NCI-H1694 (cell line): ENCODE measurements at regions not wholly inside any gene's neighbourhood (a gene's known extent, or its start where the extent isn't known, plus 50 kb on each side); places are given as distances from the start of the nearest gene placed in this dataset.
"Not testable (repeated sequence)": the region's sequence is repeated elsewhere in the genome, so short reads cannot be mapped to it uniquely, and the experiment has no call there.

Source experiments
- DNase-seq: peaks from one replicate; lab custom pipeline; 2025; lab: John Stamatoyannopoulos, UW

- no peak for DNase-seq
These were observed 850.8 kb upstream of the ROBO1 start for GRCh38 chr3:80618295-80619256.

- DNase-seq, result no peak
These were observed 844.6 kb upstream of the ROBO1 start for GRCh38 chr3:80612366-80612765.

GRCh38 chr3:80608072-80608471 is 840.3 kb upstream of the ROBO1 start:
- not testable (repeated sequence) for DNase-seq

- no peak for DNase-seq
These were observed 838.3 kb upstream of the ROBO1 start for GRCh38 chr3:80606073-80606472.

- DNase-seq, result no peak
These were observed 833.7 kb upstream of the ROBO1 start for GRCh38 chr3:80601479-80601878.

- DNase-seq, result no peak
These were observed 825.0 kb upstream of the ROBO1 start for GRCh38 chr3:80592792-80593191.

- no peak for DNase-seq
These were observed 818.5 kb upstream of the ROBO1 start for GRCh38 chr3:80586338-80586737.

- DNase-seq, result no peak
These were observed 812.3 kb upstream of the ROBO1 start for GRCh38 chr3:80580146-80580545.

- DNase-seq, result no peak
These were observed 796.6 kb upstream of the ROBO1 start for GRCh38 chr3:80564391-80564790.

- no peak for DNase-seq
These were observed 791.9 kb upstream of the ROBO1 start for GRCh38 chr3:80559701-80560100.

GRCh38 chr3:80556763-80557162 is 789.0 kb upstream of the ROBO1 start:
- DNase-seq, result no peak

GRCh38 chr3:80554304-80554703 is 786.5 kb upstream of the ROBO1 start:
- DNase-seq, result no peak

GRCh38 chr3:80553211-80553610 is 785.4 kb upstream of the ROBO1 start:
- DNase-seq, result no peak

- no peak for DNase-seq
These were observed 782.4 kb upstream of the ROBO1 start for GRCh38 chr3:80550174-80550573.

GRCh38 chr3:80549173-80549572 is 781.4 kb upstream of the ROBO1 start:
- no peak for DNase-seq

- no peak for DNase-seq
These were observed 775.4 kb upstream of the ROBO1 start for GRCh38 chr3:80543154-80543553.

GRCh38 chr3:80542456-80542855 is 774.7 kb upstream of the ROBO1 start:
- no peak for DNase-seq

- DNase-seq, result no peak
These were observed 769.9 kb upstream of the ROBO1 start for GRCh38 chr3:80537680-80538079.

GRCh38 chr3:80535286-80535685 is 767.5 kb upstream of the ROBO1 start:
- no peak for DNase-seq

GRCh38 chr3:80533553-80533952 is 765.8 kb upstream of the ROBO1 start:
- DNase-seq, result no peak

- DNase-seq, result no peak
These were observed 758.4 kb upstream of the ROBO1 start for GRCh38 chr3:80526153-80526552.

- no peak for DNase-seq
These were observed 753.3 kb upstream of the ROBO1 start for GRCh38 chr3:80521081-80521480.

- no peak for DNase-seq
These were observed 751.6 kb upstream of the ROBO1 start for GRCh38 chr3:80519436-80519835.

- no peak for DNase-seq
These were observed 728.7 kb upstream of the ROBO1 start for GRCh38 chr3:80496452-80496851.
